CD4-positive, alpha-beta T cell (primary cell): ENCODE measurements at regions not wholly inside any gene's neighbourhood (a gene's known extent, or its start where the extent isn't known, plus 50 kb on each side); places are given as distances from the start of the nearest gene placed in this dataset.

ENCODE experiments used
- ATAC-seq: fragments of 200-7000 bp; cut with Tn5 transposase; one replicate; pipeline ENCODE4 v1.10.0; 2022; ENCODE audit warnings: mild to moderate bottlenecking; ENCODE audit not compliant: poor library complexity
- CTCF ChIA-PET: fragments of 350-600 bp; sonication (Branson Sonifier 250); formaldehyde crosslinking; loops from one replicate; lab custom pipeline; 2021; ENCODE audit warnings: antibody characterized with exemption, inconsistent platforms; lab: Charles Lee
- POLR2A ChIA-PET: fragments of 350-600 bp; sonication (Branson Sonifier 250); formaldehyde crosslinking; loops from one replicate; lab custom pipeline; 2021; ENCODE audit warnings: antibody characterized with exemption, inconsistent platforms; lab: Charles Lee
- DNase-seq, 14 experiments: peaks; one replicate each; pipeline ENCODE4 v3.0.0-alpha.2; 2013 to 2020; ENCODE audit warnings: mixed read lengths in 2 of 14
- H3K27ac ChIP-seq, 2 donors: one replicate each; pipeline versions ENCODE4 v1.5.1 to v1.7.0; 2013; ENCODE audit warnings: low read length in 2 of 2, low read depth in 1 of 2, mild to moderate bottlenecking in 1 of 2
- H3K27me3 ChIP-seq, 2 experiments: 1 replicate in 1 of 2; 2 replicates in 1 of 2; pipeline versions ENCODE4 v1.6.1 to v1.7.0; 2013; ENCODE audit warnings: low read length in 2 of 2, control low read depth in 1 of 2, mild to moderate bottlenecking in 1 of 2, moderate library complexity in 1 of 2; ENCODE audit not compliant: insufficient read depth in 2 of 2, control insufficient read depth in 1 of 2
- H3K36me3 ChIP-seq: one replicate; pipeline ENCODE4 v1.6.1; 2013; ENCODE audit warnings: low read length, control low read depth; ENCODE audit not compliant: insufficient read depth
- H3K4me1 ChIP-seq: one replicate; pipeline ENCODE4 v1.6.1; 2013; ENCODE audit warnings: low read length, control low read depth; ENCODE audit not compliant: insufficient read depth
- H3K4me3 ChIP-seq: one replicate; pipeline ENCODE4 v1.5.1; 2013; ENCODE audit warnings: mild to moderate bottlenecking, low read length, moderate library complexity
- H3K9me3 ChIP-seq, 2 experiments: 1 replicate in 1 of 2; 2 replicates in 1 of 2; pipeline versions ENCODE4 v1.6.1 to v1.7.0; 2013; ENCODE audit warnings: low read length in 2 of 2, mild to moderate bottlenecking in 2 of 2, control low read depth in 1 of 2, moderate library complexity in 1 of 2; ENCODE audit not compliant: control insufficient read depth in 1 of 2, insufficient read depth in 1 of 2
- H3K27ac Mint-ChIP-seq: one replicate; pipeline ENCODE4 v1.8.0; 2020; ENCODE audit warnings: mixed read lengths
- H3K27me3 Mint-ChIP-seq: one replicate; pipeline ENCODE4 v1.8.0; 2021; ENCODE audit warnings: mixed read lengths
- H3K36me3 Mint-ChIP-seq: one replicate; pipeline ENCODE4 v1.8.0; 2021; ENCODE audit warnings: low read depth, mixed read lengths
- H3K4me1 Mint-ChIP-seq: one replicate; pipeline ENCODE4 v1.8.0; 2021; ENCODE audit warnings: low read depth, mixed read lengths
- H3K4me3 Mint-ChIP-seq: one replicate; pipeline ENCODE4 v1.8.0; 2020; ENCODE audit warnings: mild to moderate bottlenecking, mixed read lengths
- H3K9me3 Mint-ChIP-seq: one replicate; pipeline ENCODE4 v1.8.0; 2020; ENCODE audit warnings: mixed read lengths
- CTCF ChIP-seq: fragments of 200-600 bp; IDR thresholded peaks from one replicate; pipeline ENCODE4 v1.8.0; 2022; ENCODE audit warnings: antibody characterized with exemption, mild to moderate bottlenecking
- intact Hi-C, 2 experiments: fragments of 100-400 bp; cut with DNase I in 1 of 2; cut with micrococcal nuclease in 1 of 2; formaldehyde crosslinking; loops; one replicate each; pipeline versions ENCODE4 v1.15.1 to v1.9.0; 2023 to 2025; cut with DNase I, micrococcal nuclease

- H3K4me1 ChIP-seq = no peaks in the 10 kb centered on the region
- H3K4me3 Mint-ChIP-seq = no peak overlapping the region
- H3K27me3 Mint-ChIP-seq = peaks cover 75% of the 10 kb centered on the region
- peaks cover 2% of the 10 kb centered on the region for H3K9me3 Mint-ChIP-seq
- no peak overlapping the region for H3K4me3 ChIP-seq
- DNase-seq (no peak), ATAC-seq (no peak)
- no peaks in the 10 kb centered on the region for H3K4me1 Mint-ChIP-seq
- intact Hi-C loops = no loop called here
- H3K9me3 ChIP-seq = no peaks in the 10 kb centered on the region
- ChIA-PET POLR2A (no interaction called here), CTCF (no interaction called here)
- no peaks in the 10 kb centered on the region for H3K36me3 ChIP-seq
- H3K27ac ChIP-seq = no peak overlapping the region
- peaks cover 0 to 11% of the 10 kb centered on the region in 2 experiments for H3K27me3 ChIP-seq
- no peaks in the 10 kb centered on the region for H3K36me3 Mint-ChIP-seq
- TF ChIP-seq CTCF = no peak
- H3K27ac Mint-ChIP-seq = no peak overlapping the region
These were observed 73.4 kb upstream of the NAMPT start for GRCh38 chr7:106358103-106358663.

GRCh38 chr7:106357675-106358074 is 72.9 kb upstream of the NAMPT start:
- intact Hi-C loops = no loop called here
- Histone ChIP-seq H3K36me3 (no peaks in the 10 kb centered on the region), H3K27ac (no peak overlapping the region), H3K4me1 (no peaks in the 10 kb centered on the region), H3K27me3 (peaks cover 0 to 11% of the 10 kb centered on the region in 2 experiments), H3K4me3 (no peak overlapping the region), H3K9me3 (no peaks in the 10 kb centered on the region)
- Mint-ChIP-seq H3K9me3 (peaks cover 2% of the 10 kb centered on the region), H3K4me3 (no peak overlapping the region), H3K36me3 (no peaks in the 10 kb centered on the region), H3K4me1 (no peaks in the 10 kb centered on the region), H3K27me3 (peaks cover 80% of the 10 kb centered on the region), H3K27ac (no peak overlapping the region)
- ATAC-seq = no peak
- DNase-seq = no peak
- no peak for TF ChIP-seq CTCF
- CTCF ChIA-PET = no interaction called here
- POLR2A ChIA-PET = no interaction called here

- H3K27ac ChIP-seq = no peak overlapping the region
- no peak for DNase-seq
- CTCF ChIA-PET = no interaction called here
- no peak overlapping the region for H3K4me3 Mint-ChIP-seq
- no peak for ATAC-seq
- no peak for TF ChIP-seq CTCF
- no peaks in the 10 kb centered on the region for H3K9me3 ChIP-seq
- intact Hi-C loops = no loop called here
- H3K27me3 ChIP-seq = peaks cover 0 to 11% of the 10 kb centered on the region in 2 experiments
- no peaks in the 10 kb centered on the region for H3K36me3 Mint-ChIP-seq
- no peaks in the 10 kb centered on the region for H3K4me1 ChIP-seq
- H3K36me3 ChIP-seq = no peaks in the 10 kb centered on the region
- H3K4me1 Mint-ChIP-seq = no peaks in the 10 kb centered on the region
- peaks cover 66% of the 10 kb centered on the region for H3K27me3 Mint-ChIP-seq
- H3K4me3 ChIP-seq = no peak overlapping the region
- peaks cover 5% of the 10 kb centered on the region for H3K9me3 Mint-ChIP-seq
- H3K27ac Mint-ChIP-seq = no peak overlapping the region
- POLR2A ChIA-PET = interaction anchor here (1.0 kb wide), 1 partner anchor 70 kb away, joined by 4 read pairs; the partner anchor contains the start of gene NAMPT
These were observed 70.0 kb upstream of the NAMPT start for GRCh38 chr7:106354822-106355221.
